Prostate gland (tissue), 2 donors: ENCODE measurements at regions not wholly inside any gene's neighbourhood (a gene's known extent, or its start where the extent isn't known, plus 50 kb on each side); places are given as distances from the start of the nearest gene placed in this dataset.
A peak's percentile ranks its signal among the peaks of the same experiment; 100 is the strongest.

Experiments
- DNase-seq: peaks from one replicate; pipeline ENCODE4 v3.0.0-alpha.2; 2019; ENCODE audit warnings: low spot score
- H3K27ac ChIP-seq, 2 donors: fragments of 200-600 bp; sonication (generic); 2 replicates each; pipeline ENCODE4 v1.5.1; 2017 to 2019
- H3K27me3 ChIP-seq: fragments of 200-600 bp; sonication (generic); replicated peaks from 2 replicates; pipeline ENCODE4 v1.5.1; 2019; ENCODE audit not compliant: insufficient read depth
- H3K36me3 ChIP-seq, 2 donors: fragments of 200-600 bp; sonication (generic); 1 replicate in 1 of 2; 2 replicates in 1 of 2; pipeline versions ENCODE4 v1.5.1 to v1.8.1; 2017 to 2019
- H3K4me1 ChIP-seq: fragments of 200-600 bp; sonication (generic); replicated peaks from 2 replicates; pipeline ENCODE4 v1.5.1; 2019
- H3K4me3 ChIP-seq, 2 donors: fragments of 200-600 bp; sonication (generic); 2 replicates each; pipeline ENCODE4 v1.5.1; 2017 to 2019
- H3K9me3 ChIP-seq: fragments of 200-600 bp; sonication (generic); 2 replicates; pipeline ENCODE4 v1.5.1; 2017
- CTCF ChIP-seq, 4 experiments: fragments of 200-600 bp in 2 of 4; fragments of 450-650 bp in 2 of 4; sonication (generic) in 2 of 4; IDR thresholded peaks; 1 replicate in 3 of 4; 2 replicates in 1 of 4; pipeline ENCODE4 v1.5.1; 2016 to 2019; ENCODE audit warnings: antibody characterized with exemption in 4 of 4, mild to moderate bottlenecking in 2 of 4, moderate library complexity in 2 of 4
- POLR2A ChIP-seq: fragments of 450-650 bp; IDR thresholded peaks from one replicate; pipeline ENCODE4 v1.6.1; 2016; ENCODE audit warnings: antibody characterized with exemption, mild to moderate bottlenecking
- POLR2AphosphoS5 ChIP-seq: sonication (generic); formaldehyde crosslinking; IDR thresholded peaks from one replicate; pipeline ENCODE4 v1.6.1; 2017; ENCODE audit warnings: antibody characterized with exemption
- WGBS: methylation state at CpG from one replicate; pipeline ENCODE4 v1.1.5; 2018; 5-methylcytosine and 5-hydroxymethylcytosine counted together
- intact Hi-C: fragments of 100-400 bp; cut with DNase I; formaldehyde crosslinking; loops from one replicate; pipeline ENCODE4 v1.14.2; 2022

GRCh38 chr2:237024255-237024654 is 61.4 kb upstream of the COPS8 start:
- intact Hi-C loops = loop anchor here (10.0 kb wide), 1 partner anchor 669 kb away; no protein-coding TSS in a partner anchor
- H3K4me3 ChIP-seq = no peak overlapping the region
- no peak for DNase-seq
- TF ChIP-seq POLR2A = no peak
- TF ChIP-seq CTCF (IDR thresholded peaks at IDR 0.05) = no peak
- TF ChIP-seq POLR2AphosphoS5 = no peak
- no peaks in the 10 kb centered on the region for H3K9me3 ChIP-seq
- no peaks in the 10 kb centered on the region for H3K36me3 ChIP-seq
- no peak overlapping the region for H3K27ac ChIP-seq
- H3K4me1 ChIP-seq = no peaks in the 10 kb centered on the region
- H3K27me3 ChIP-seq = no peaks in the 10 kb centered on the region

- TF ChIP-seq CTCF (IDR thresholded peaks at IDR 0.05) (no peak), POLR2AphosphoS5 (no peak), POLR2A (no peak)
- no peaks in the 10 kb centered on the region for H3K9me3 ChIP-seq
- no peaks in the 10 kb centered on the region for H3K27me3 ChIP-seq
- H3K4me3 ChIP-seq = no peak overlapping the region
- no peak overlapping the region for H3K27ac ChIP-seq
- intact Hi-C loops = loop anchor here (5.0 to 10.0 kb wide), 2 partner anchors 458 to 670 kb away; partner anchors contain the start of gene ACKR3
- no peaks in the 10 kb centered on the region for H3K36me3 ChIP-seq
- no peak for DNase-seq
- no peaks in the 10 kb centered on the region for H3K4me1 ChIP-seq
- 90% methylated on average over 10 of the region's 10 CpGs for WGBS
These were observed 60.4 kb upstream of the COPS8 start for GRCh38 chr2:237025090-237025865.

GRCh38 chr2:237026981-237027711 is 58.5 kb upstream of the COPS8 start:
- H3K4me1 ChIP-seq = no peaks in the 10 kb centered on the region
- no peak overlapping the region for H3K27ac ChIP-seq
- H3K27me3 ChIP-seq = no peaks in the 10 kb centered on the region
- H3K9me3 ChIP-seq = no peaks in the 10 kb centered on the region
- DNase-seq = peak; percentile 72
- H3K4me3 ChIP-seq = no peak overlapping the region
- intact Hi-C loops = loop anchor here (5.0 to 10.0 kb wide), 2 partner anchors 460 to 672 kb away; partner anchors contain the start of gene ACKR3
- TF ChIP-seq POLR2AphosphoS5 (peak; percentile 29), POLR2A (no peak), CTCF (IDR thresholded peaks at IDR 0.05) (peak; percentile 82 to 95 (median 93))
- no peaks in the 10 kb centered on the region for H3K36me3 ChIP-seq
- 58% methylated on average over 8 of the region's 8 CpGs for WGBS

- WGBS = 47% methylated on average over 5 of the region's 5 CpGs
- H3K4me1 ChIP-seq = no peaks in the 10 kb centered on the region
These were observed 58.0 kb upstream of the COPS8 start for GRCh38 chr2:237027712-237028029.

More at GRCh38 chr2:237027712-237028029, 58.0 kb upstream of the COPS8 start:
- Histone ChIP-seq H3K27ac (no peak overlapping the region), H3K9me3 (no peaks in the 10 kb centered on the region), H3K27me3 (no peaks in the 10 kb centered on the region), H3K4me3 (no peak overlapping the region), H3K36me3 (no peaks in the 10 kb centered on the region)
- intact Hi-C loops = loop anchor here (2.0 to 10.0 kb wide), 3 partner anchors 460 to 673 kb away; partner anchors contain the start of gene ACKR3
- TF ChIP-seq POLR2A (no peak), CTCF (IDR thresholded peaks at IDR 0.05) (no peak), POLR2AphosphoS5 (no peak)
- DNase-seq = no peak
